HG02852 (cell line): ENCODE measurements at regions not wholly inside any gene's neighbourhood (a gene's known extent, or its start where the extent isn't known, plus 50 kb on each side); places are given as distances from the start of the nearest gene placed in this dataset.
A peak's percentile ranks its signal among the peaks of the same experiment; 100 is the strongest.
"Not testable (repeated sequence)": the region's sequence is repeated elsewhere in the genome, so short reads cannot be mapped to it uniquely, and the experiment has no call there.

Experiments used
- ATAC-seq: cut with Tn5 transposase; IDR thresholded peaks from one replicate; pipeline ENCODE4 v1.9.1; 2021; ENCODE audit warnings: mild to moderate bottlenecking, moderate library complexity; ENCODE audit not compliant: unreplicated experiment

- ATAC-seq, result no peak
Observed at GRCh38 chr15:66993874-66994696, 71.3 kb upstream of the SMAD3 start.

DNA sequence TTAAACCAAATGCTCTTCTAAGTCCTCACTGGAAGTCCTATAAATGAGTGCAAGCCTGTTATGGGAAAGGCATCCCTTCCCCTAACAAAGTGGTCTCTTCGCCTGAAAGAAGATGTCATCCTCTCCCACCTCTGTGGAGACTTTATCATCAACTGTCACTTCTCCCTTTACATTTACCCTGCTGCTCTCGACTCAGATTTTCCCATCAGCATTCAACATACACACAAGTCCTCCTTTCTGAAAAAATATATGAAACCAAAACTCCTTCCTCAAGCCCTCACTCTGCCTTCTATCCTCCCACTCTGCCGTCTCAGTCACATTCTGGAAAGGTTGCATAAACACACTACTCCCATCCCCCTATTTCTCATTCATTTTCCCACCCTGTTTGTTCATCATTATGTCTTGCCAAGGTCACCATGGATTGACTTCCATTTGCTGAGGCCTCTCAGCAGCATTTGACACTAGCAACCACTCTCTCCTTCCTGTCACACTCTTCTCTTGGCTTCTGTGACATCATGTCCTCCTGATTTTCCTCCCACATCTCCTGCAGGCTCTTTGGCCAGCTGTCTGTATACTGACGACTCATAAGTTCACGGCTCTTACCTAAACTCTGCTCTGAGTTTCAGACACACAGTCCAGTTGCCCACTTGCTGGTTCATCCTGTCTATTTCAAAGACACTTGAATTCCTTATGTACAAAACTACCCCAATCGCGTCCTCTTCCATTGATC lies 70.3 kb upstream of the SMAD3 start:
- no peak for ATAC-seq

- ATAC-seq, result no peak
Observed at GRCh38 chr15:66996094-66996493, 69.3 kb upstream of the SMAD3 start.

GRCh38 chr15:66997212-66997611 lies 68.2 kb upstream of the SMAD3 start:
- ATAC-seq, result no peak

- not testable (repeated sequence) for ATAC-seq
Observed at GRCh38 chr15:66998234-66998633, 67.2 kb upstream of the SMAD3 start.

DNA sequence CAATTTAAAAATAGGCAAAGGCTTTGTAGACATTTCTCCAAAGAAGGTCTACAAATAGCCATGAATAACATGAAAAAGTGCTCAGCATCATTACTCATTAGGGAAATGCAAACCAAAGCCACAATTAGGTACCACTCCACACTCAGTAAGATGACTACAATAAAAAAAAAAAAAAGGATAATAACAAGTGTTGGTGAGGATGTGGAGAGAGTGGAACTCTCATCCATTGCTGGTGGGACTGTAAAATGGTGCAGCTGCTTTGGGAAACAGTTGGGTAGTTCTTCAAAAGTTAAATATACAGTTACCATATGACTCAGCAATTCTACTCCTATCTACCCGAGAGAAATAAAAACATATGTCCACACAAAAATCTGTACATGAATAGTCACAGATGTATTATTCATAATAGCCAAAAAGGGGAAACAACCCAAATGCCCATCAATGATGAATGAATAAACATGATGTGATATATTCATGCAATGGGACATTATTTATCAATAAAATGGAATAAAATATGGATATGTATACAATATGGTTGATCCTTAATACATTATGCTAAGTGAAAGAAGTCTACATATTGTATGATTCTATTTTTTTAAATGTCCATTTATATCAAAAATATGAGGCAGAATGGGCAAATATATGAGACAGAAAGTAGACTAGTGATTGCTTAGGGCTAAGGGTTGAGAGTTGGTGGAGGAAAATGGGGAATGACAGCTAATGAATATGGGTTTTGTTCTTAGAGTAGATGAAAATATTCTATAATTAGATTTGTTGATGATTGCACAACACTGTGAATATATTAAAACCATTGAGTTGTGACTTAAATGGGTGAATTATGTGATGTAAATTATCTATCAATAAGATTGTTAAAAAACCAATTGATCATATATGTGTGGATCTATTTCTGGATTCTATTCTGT lies 66.1 kb upstream of the SMAD3 start:
- no peak for ATAC-seq

DNA sequence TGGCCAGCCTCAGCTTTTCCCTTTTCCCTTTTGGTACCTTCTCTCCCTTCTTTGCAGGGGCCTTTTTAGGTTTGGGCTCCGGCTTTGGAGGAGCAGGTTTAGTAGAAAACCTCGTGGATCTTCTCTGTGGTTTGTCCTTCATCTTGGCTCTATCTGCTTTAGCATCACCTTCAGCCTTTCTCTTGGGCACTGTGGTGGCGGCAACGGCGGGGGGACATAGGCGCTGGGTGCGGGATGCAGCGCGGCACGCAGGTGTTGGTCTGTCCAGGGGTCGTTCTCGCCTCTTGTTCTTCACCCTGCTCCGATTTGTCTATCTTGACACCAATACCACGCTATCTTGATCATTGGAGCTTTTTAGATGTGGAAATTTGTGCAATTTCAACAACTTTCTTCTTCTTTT lies 64.5 kb upstream of the SMAD3 start:
- ATAC-seq, result no peak

GRCh38 chr15:67002368-67002767 lies 63.0 kb upstream of the SMAD3 start:
- ATAC-seq, result no peak

DNA sequence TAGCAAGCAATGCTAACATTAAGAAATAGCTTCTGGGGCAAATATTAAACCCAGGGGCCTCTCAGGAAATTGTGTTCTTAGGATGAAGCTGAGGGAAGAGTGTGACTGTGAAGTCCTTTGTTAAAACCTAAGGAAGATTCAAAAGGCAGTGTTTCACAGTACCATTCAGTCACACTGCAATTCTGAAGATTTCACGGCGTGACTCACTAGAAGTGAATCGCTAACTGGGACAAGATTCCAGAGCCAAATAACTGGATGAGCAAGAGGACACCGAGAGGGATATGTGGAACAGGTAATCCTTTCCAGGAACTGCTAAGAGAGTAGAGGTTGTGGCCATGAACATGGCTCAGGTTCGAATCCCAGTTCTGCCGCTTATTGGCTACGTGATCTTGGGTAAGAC lies 61.8 kb upstream of the SMAD3 start:
- ATAC-seq, result no peak

DNA sequence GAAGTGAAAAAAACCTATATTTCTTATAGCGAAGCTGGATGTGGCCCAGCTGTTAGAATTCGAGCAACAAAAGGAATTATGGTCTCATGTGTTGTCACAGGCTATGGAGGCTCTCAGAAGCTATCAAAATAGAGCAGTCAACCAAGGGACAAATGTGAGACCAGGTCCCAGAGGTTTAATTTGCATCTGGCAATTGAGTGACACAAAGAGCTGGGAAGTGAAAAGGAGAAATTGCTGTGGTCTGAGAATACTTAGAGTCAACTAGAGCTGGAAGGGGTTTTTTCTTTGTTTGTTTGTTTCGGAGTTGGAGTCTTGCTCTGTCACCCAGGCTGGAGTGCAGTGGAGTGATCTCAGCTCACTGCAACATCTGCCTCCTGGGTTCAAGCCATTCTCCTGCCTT lies 61.3 kb upstream of the SMAD3 start:
- peak; percentile 59 for ATAC-seq

DNA sequence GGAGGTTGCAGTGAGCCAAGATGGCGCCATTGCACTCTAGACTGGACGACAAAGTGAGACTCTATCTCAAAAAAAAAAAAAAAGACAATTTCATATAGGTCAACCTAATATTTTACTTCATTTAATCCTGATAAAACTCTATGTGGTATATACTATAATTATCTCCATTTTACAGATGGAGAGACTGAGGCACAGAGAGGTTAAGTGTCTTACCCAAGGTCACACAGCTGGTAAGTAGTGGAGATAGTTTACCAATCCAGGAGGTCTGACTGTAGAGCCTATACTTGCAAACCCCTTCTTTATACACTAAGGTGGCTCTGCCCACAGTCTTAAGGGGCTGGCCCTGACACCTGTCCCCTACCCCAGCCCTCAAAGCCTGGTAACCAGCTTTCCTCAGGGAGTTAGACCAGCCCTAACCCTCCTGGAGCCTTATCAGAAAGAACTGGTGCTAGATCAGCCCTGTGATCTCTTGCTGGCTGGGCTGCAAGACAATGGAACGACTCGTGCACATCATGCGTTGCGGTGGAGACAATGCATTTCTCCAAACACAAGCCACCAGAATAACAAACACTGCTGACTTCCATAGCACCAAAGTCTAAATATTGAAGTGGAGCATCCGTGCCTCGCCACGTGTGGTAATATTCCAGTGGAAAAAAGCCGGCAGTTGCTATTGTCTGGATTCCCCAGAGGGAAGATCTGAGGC lies 60.0 kb upstream of the SMAD3 start:
- ATAC-seq, result no peak

GRCh38 chr15:67006083-67007065 lies 59.0 kb upstream of the SMAD3 start:
- ATAC-seq, result no peak

DNA sequence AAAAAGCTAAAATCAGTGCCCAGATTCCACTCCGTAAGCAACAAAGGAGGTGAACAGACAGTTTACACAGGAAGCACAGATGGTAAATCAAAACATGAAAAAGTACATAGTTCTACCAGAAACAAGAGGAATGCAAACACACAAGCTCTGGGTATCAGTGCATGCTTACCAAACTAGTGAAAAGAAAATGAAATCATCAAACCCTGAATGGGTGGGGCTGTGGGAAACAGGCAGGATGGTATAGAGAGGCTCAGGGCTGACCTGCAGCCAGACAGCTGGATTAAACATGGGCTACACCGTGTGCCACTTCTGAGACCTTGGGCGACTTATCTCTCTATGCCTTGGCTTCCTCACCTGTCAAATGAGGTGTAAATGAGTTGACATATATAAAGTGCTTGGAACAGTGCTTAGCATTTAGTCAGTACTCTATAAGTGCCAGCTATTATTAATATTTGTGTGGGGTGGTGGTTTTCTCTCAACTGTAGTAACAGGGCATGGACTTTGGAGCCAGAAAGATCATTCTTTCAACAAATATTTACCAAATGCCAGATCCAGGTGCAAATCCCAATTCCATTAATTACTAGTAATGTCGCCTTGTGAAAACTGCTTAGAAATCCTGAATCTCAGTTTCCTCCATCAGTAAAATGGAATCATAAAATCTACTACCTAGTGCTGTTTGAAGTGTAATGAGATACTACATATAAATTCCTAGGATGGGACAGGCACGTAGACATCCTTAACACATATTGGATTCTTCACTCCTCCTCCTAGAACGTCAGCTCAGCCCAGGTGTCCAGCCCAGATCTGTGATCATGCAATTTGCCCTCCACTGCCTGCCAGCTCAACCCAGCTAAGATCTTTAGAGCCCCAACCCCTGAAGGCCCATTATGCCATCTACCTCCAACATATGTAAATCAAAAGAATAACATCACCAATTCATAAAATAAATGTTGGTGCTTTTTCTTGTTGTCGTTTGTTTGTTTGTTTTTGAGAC lies 55.5 kb upstream of the SMAD3 start:
- ATAC-seq, result no peak

- ATAC-seq, result no peak
Observed at GRCh38 chr15:67010898-67011616, 54.3 kb upstream of the SMAD3 start.

- ATAC-seq, result no peak
Observed at GRCh38 chr15:67011617-67012005, 53.8 kb upstream of the SMAD3 start.

GRCh38 chr15:67013696-67014095 lies 51.7 kb upstream of the SMAD3 start:
- ATAC-seq, result no peak
